ENCODE measurements at regions not wholly inside any gene's neighbourhood (a gene's known extent, or its start where the extent isn't known, plus 50 kb on each side); places are given as distances from the start of the nearest gene placed in this dataset.

- Histone ChIP-seq H3K4me1 (no peaks in the 10 kb centered on the region), H3K9me3 (replicated peaks) (no peaks in the 10 kb centered on the region), H3K4me3 (no peak overlapping the region), H3K27me3 (ENCODE audit: low read depth) (no peaks in the 10 kb centered on the region), H3K36me3 (no peaks in the 10 kb centered on the region), H3K27ac (replicated peaks) (no peak overlapping the region)
- TF ChIP-seq CTCF (IDR thresholded peaks at IDR 0.05; ENCODE audit: borderline replicate concordance) = no peak
- DNase-seq = no peak
- intact Hi-C loops (cut with micrococcal nuclease) = no loop called here
Measured at GRCh38 chr7:52501696-52502095, 533.7 kb upstream of the POM121L12 start.

GRCh38 chr7:52500841-52501240 lies 534.6 kb upstream of the POM121L12 start:
- Histone ChIP-seq H3K27ac (replicated peaks) (no peak overlapping the region), H3K27me3 (ENCODE audit: low read depth) (no peaks in the 10 kb centered on the region), H3K9me3 (replicated peaks) (no peaks in the 10 kb centered on the region), H3K4me3 (no peak overlapping the region), H3K36me3 (no peaks in the 10 kb centered on the region), H3K4me1 (no peaks in the 10 kb centered on the region)
- intact Hi-C loops (cut with micrococcal nuclease) = no loop called here
- DNase-seq = no peak
- no peak for TF ChIP-seq CTCF (IDR thresholded peaks at IDR 0.05; ENCODE audit: borderline replicate concordance)

- no peaks in the 10 kb centered on the region for H3K27me3 ChIP-seq (ENCODE audit: low read depth)
- DNase-seq = no peak
- no peak overlapping the region for H3K4me3 ChIP-seq
- H3K4me1 ChIP-seq = no peaks in the 10 kb centered on the region
- no peak for TF ChIP-seq CTCF (IDR thresholded peaks at IDR 0.05; ENCODE audit: borderline replicate concordance)
- H3K36me3 ChIP-seq = no peaks in the 10 kb centered on the region
- H3K27ac ChIP-seq (replicated peaks) = no peak overlapping the region
- intact Hi-C loops (cut with micrococcal nuclease) = no loop called here
- no peaks in the 10 kb centered on the region for H3K9me3 ChIP-seq (replicated peaks)
Measured at GRCh38 chr7:52498366-52498765, 537.1 kb upstream of the POM121L12 start.

- TF ChIP-seq CTCF (IDR thresholded peaks at IDR 0.05; ENCODE audit: borderline replicate concordance) = no peak
- no peaks in the 10 kb centered on the region for H3K9me3 ChIP-seq (replicated peaks)
- DNase-seq = no peak
- intact Hi-C loops (cut with micrococcal nuclease) = no loop called here
- no peaks in the 10 kb centered on the region for H3K27me3 ChIP-seq (ENCODE audit: low read depth)
- H3K4me3 ChIP-seq = no peak overlapping the region
- H3K36me3 ChIP-seq = no peaks in the 10 kb centered on the region
- no peak overlapping the region for H3K27ac ChIP-seq (replicated peaks)
- H3K4me1 ChIP-seq = no peaks in the 10 kb centered on the region
Measured at GRCh38 chr7:52486267-52486666, 549.2 kb upstream of the POM121L12 start.

GRCh38 chr7:52482076-52482475 lies 553.4 kb upstream of the POM121L12 start:
- no peaks in the 10 kb centered on the region for H3K4me1 ChIP-seq
- H3K4me3 ChIP-seq = no peak overlapping the region
- no peak for TF ChIP-seq CTCF (IDR thresholded peaks at IDR 0.05; ENCODE audit: borderline replicate concordance)
- no peak for DNase-seq
- no peak overlapping the region for H3K27ac ChIP-seq (replicated peaks)
- intact Hi-C loops (cut with micrococcal nuclease) = no loop called here
- no peaks in the 10 kb centered on the region for H3K36me3 ChIP-seq
- H3K27me3 ChIP-seq (ENCODE audit: low read depth) = no peaks in the 10 kb centered on the region
- H3K9me3 ChIP-seq (replicated peaks) = no peaks in the 10 kb centered on the region

- Histone ChIP-seq H3K36me3 (no peaks in the 10 kb centered on the region), H3K27me3 (ENCODE audit: low read depth) (no peaks in the 10 kb centered on the region), H3K4me1 (no peaks in the 10 kb centered on the region), H3K9me3 (replicated peaks) (no peaks in the 10 kb centered on the region), H3K27ac (replicated peaks) (no peak overlapping the region), H3K4me3 (no peak overlapping the region)
- intact Hi-C loops (cut with micrococcal nuclease) = no loop called here
- DNase-seq = no peak
- no peak for TF ChIP-seq CTCF (IDR thresholded peaks at IDR 0.05; ENCODE audit: borderline replicate concordance)
Measured at GRCh38 chr7:52481571-52481970, 553.9 kb upstream of the POM121L12 start.
